ENCODE measurements at regions not wholly inside any gene's neighbourhood (a gene's known extent, or its start where the extent isn't known, plus 50 kb on each side); places are given as distances from the start of the nearest gene placed in this dataset.
"Not testable (repeated sequence)": the region's sequence is repeated elsewhere in the genome, so short reads cannot be mapped to it uniquely, and the experiment has no call there.

- DNase-seq (ENCODE audit: low read depth) = no peak
Measured at GRCh38 chr13:102538938-102539337, 57.8 kb upstream of the TPP2 start.

- DNase-seq (ENCODE audit: low read depth) = no peak
Measured at GRCh38 chr13:102536695-102537485, 59.9 kb upstream of the TPP2 start.

GRCh38 chr13:102536196-102536595, 60.6 kb upstream of the TPP2 start:
- no peak for DNase-seq (ENCODE audit: low read depth)

- DNase-seq (ENCODE audit: low read depth) = no peak
Measured at GRCh38 chr13:102530751-102531150, 66.0 kb upstream of the TPP2 start.

- DNase-seq (ENCODE audit: low read depth) = not testable (repeated sequence)
Measured at GRCh38 chr13:102522251-102522650, 74.5 kb upstream of the TPP2 start.

GRCh38 chr13:102517959-102518358, 78.8 kb upstream of the TPP2 start:
- no peak for DNase-seq (ENCODE audit: low read depth)

- no peak for DNase-seq (ENCODE audit: low read depth)
Measured at GRCh38 chr13:102510072-102510471, 86.7 kb upstream of the TPP2 start.

- DNase-seq (ENCODE audit: low read depth) = no peak
Measured at GRCh38 chr13:102508411-102508810, 88.4 kb upstream of the TPP2 start.

- no peak for DNase-seq (ENCODE audit: low read depth)
Measured at GRCh38 chr13:102504002-102504401, 92.8 kb upstream of the TPP2 start.

GRCh38 chr13:102495663-102496062, 93.8 kb upstream of the FGF14 start:
- no peak for DNase-seq (ENCODE audit: low read depth)

GRCh38 chr13:102487330-102487729, 85.5 kb upstream of the FGF14 start:
- no peak for DNase-seq (ENCODE audit: low read depth)

GRCh38 chr13:102484329-102484728, 82.5 kb upstream of the FGF14 start:
- DNase-seq (ENCODE audit: low read depth) = peak; percentile 20

- DNase-seq (ENCODE audit: low read depth) = no peak
Measured at GRCh38 chr13:102472650-102473049, 70.8 kb upstream of the FGF14 start.

- no peak for DNase-seq (ENCODE audit: low read depth)
Measured at GRCh38 chr13:102470283-102470917, 68.6 kb upstream of the FGF14 start.

- DNase-seq (ENCODE audit: low read depth) = no peak
Measured at GRCh38 chr13:102466610-102467190, 64.9 kb upstream of the FGF14 start.

- no peak for DNase-seq (ENCODE audit: low read depth)
Measured at GRCh38 chr13:102462570-102462969, 60.7 kb upstream of the FGF14 start.

- DNase-seq (ENCODE audit: low read depth) = peak; percentile 17
Measured at GRCh38 chr13:102461302-102461701, 59.5 kb upstream of the FGF14 start.

GRCh38 chr13:102460806-102461205, 59.0 kb upstream of the FGF14 start:
- no peak for DNase-seq (ENCODE audit: low read depth)

GRCh38 chr13:102452836-102453235, 51.0 kb upstream of the FGF14 start:
- no peak for DNase-seq (ENCODE audit: low read depth)

Data from amniotic epithelial cell (primary cell).